GM19397 (cell line): ENCODE measurements at regions not wholly inside any gene's neighbourhood (a gene's known extent, or its start where the extent isn't known, plus 50 kb on each side); places are given as distances from the start of the nearest gene placed in this dataset.
A peak's percentile ranks its signal among the peaks of the same experiment; 100 is the strongest.

Experiments used
- ATAC-seq: cut with Tn5 transposase; IDR thresholded peaks from one replicate; pipeline ENCODE4 v1.9.1; 2021; ENCODE audit warnings: mild to moderate bottlenecking, moderate library complexity; ENCODE audit not compliant: unreplicated experiment

DNA sequence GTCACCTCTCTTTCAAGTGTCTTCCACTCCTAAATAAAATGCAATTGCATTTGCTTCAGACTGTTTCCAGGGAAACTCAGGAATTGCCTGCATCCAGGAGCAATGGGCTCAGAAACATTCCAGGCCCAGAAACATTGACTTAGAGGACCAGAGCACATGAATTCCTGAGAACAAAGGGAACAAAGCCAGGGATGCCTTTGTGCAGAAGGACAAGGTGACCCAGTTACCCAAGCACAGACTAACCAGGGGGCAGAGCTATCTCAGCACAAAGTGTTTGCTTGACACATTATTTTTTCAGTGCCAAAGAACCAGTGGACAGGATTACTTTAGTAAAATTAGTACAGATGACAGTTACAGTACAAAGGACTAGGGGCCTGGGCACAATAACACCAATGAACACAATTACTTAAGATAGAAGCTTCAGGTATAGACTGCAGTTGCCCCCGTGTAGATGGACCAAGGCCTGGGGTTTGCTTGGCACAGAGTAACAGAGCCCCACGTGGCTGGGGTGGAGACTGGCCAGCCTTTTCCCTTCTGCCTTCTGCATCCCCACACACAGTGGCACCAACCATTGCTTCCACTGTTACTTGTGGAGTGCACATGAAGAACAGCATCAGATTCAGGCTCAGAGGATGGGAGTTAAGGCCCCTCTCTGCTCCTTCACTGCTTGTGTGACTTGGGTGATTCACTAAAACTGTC is 500.8 kb downstream of the INSC start:
- ATAC-seq = no peak

DNA sequence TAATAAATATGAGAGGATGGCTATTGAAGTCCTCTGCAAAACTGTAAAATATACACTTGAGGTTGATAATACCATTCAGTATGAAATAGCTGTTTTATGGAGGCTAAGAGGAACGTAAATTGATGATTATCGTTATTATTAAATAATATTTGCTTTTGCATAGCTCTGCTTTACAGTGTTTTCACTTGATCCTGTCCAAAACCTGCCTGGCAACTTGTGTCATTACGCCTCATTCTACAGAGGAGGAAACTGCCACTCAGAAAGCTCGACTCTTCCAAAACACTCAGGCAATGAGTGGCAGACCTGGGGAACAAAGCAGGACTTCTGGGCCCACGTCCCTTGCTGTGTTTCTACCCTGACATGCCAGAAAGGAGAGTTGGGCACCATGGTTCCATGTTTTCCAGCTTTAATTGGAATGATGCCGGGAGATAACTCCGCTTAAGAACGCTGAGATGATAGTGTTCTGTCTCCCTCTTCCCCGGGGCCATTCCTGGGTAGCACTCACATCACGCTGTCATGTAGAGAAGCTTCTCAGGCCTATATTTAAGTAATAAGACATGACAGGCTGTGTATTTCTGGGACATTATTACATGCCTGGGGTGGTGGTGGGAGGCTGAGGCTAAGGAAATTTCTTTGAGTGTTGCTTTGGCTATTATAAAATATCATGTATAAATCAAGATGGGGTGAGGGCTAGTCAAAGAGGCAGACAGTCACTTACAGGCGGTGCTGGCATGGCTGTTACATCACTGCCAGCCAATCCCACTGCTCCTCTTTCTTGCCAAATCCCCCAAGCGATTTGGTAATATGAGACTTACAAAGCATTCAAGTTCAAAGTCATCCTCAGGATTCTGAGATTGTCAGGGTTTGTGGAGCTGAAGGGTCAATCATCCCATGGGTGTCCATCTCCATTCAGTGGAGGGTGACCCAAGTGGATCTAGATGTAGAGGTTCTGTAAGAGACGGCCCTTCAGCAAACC is 501.7 kb downstream of the INSC start:
- no peak for ATAC-seq

DNA sequence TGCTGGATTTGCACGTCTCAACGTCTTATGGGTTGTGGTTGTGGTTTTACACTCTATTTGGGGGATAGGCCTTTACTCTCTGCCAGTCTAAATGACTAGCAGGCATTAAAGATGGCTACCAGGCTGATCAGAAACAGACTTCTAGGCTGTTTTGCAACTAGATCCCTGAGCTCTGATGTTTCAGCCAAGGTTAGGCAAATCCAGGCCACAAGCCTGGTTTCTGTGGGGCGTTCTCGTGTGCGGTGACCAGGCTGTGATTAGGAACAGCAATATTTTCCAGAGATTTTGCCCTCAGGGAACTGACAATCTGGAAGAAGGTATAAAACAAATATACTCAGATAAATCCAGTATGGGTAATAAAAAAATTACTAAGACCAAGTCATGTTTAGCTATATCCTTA is 502.4 kb downstream of the INSC start:
- no peak for ATAC-seq

GRCh38 chr11:15618583-15619032 is 503.9 kb downstream of the INSC start:
- ATAC-seq = no peak

- ATAC-seq = no peak
These were observed 506.8 kb downstream of the INSC start for GRCh38 chr11:15621565-15621964.

GRCh38 chr11:15622231-15622890 is 507.6 kb downstream of the INSC start:
- ATAC-seq = no peak

DNA sequence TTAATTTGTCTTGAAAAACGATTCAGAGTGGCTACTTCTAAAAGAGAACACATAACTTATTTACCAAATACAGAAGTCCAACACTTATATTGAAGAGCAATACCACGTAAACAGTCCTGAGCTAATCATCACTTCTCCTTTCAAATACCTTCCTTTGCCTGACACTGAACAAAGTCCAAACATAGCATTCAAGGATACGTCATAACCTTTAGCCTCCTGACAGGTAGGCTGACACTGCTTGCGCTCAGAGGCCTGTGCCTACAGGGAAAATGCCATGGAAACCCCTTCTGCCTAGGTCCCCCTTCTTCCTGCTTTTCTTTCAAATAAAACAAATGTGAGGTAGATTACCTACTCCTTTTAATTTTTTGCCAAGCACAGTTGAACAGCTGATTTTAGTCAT is 510.0 kb downstream of the INSC start:
- no peak for ATAC-seq

- ATAC-seq = no peak
These were observed 511.0 kb downstream of the INSC start for GRCh38 chr11:15625691-15626090.

DNA sequence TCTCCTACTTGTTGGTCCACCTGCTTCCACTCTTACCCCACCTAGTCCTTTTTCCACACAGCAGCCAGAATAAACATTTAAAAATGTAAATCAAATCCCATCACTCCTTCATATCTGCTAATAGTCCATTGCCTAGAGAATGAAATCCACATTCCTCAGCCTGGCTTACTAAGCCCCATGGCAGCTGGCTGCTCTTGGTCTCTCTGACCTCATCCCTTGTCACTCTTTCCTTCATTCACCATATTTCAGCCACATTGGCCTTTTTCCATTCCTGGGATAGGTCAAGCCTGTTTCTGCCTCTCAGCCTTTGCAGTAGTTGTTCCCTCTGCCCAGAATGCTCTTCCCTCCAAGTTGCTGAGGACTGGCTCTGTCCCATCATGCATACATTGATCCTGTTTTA is 512.8 kb downstream of the INSC start:
- no peak for ATAC-seq

DNA sequence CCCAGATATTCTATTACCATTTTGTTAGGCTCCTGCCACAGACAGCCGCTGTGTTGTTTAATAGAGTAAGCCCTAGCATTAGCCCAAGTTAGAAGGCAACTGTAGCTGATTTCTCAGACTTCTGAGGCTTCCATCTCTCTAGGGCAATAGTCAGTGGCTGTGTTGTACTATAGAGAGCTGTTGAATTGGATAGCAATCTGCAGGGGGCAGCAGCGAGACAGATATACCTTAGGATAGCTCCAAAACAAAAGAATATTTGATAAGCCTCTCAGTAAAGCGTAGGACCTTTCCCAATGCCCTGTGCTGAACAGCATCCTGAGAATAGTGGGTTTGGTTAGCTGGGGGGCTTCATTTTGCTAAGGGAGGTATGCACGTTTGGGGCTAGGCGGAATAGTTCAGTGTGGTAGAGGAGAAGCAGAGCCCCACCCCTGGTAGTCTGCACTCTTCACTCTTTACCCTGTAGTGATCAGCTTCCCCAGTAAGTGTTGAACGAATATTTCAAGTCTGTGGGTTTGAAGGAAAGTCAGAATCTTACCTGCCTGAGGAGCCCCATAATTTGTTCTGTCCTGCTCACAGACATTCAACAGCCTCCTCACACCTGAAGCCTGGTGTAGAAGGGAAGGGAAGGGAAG is 515.1 kb downstream of the INSC start:
- no peak for ATAC-seq

DNA sequence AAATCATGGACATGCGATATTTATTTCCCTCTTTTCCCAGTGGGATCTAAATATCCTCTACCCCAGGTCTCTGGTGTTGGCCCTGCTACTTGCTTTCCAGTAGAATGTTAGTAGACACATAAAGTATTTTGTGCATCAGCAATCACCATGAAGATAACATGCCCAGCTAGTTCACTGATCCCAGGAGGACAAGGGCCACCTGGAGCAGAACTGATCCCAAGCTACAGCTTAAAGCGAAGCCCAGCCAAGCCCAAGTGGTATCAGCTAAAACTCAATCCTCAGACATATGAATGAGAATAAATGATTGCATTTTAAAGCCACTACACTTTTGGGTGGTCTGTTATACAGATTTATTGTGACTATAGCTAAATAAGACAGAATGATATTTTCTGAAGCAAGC is 516.2 kb downstream of the INSC start:
- ATAC-seq = no peak

DNA sequence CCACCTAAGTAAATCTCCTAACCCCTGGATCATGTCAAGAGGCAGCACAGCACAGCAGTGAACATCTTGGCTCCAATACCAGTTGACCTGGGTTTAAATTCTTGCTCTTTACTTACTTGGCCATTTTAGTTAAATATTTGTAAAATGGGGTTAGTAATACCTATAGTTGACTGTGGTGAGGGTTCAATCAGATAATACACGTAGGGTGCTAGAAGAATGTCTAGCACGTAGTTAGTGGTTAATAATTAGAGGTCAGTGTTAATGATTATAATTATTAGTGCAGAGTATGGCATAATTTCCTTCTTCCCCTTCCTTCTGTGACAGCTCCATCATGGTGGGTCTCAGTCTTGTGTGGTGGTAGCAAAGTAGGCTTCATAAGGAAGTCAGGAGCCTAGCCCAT is 520.8 kb downstream of the INSC start:
- no peak for ATAC-seq

GRCh38 chr11:15636521-15637089 is 521.9 kb downstream of the INSC start:
- ATAC-seq = no peak

DNA sequence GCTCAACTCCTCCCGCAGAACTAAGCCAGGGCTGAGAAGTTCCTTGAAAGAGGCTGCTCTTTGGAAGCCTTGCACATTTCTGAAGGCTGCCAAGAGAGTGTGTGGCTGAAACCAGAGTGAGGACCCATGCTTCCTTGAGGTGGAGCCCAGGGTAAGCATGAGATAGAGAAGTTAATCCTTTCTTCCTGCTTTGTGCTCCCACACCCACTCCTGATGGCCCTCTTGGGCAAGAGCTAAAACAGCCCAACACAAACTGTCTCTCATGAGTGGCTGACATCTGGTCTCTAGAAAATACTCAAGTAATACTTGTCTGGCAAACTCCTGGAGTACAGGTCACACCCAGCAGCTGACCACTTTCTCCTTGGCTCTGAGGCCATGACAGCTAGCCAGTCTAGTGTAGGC is 523.7 kb downstream of the INSC start:
- ATAC-seq = no peak

- no peak for ATAC-seq
These were observed 525.6 kb downstream of the INSC start for GRCh38 chr11:15640318-15640717.

GRCh38 chr11:15641271-15642045 is 526.7 kb downstream of the INSC start:
- ATAC-seq = no peak

DNA sequence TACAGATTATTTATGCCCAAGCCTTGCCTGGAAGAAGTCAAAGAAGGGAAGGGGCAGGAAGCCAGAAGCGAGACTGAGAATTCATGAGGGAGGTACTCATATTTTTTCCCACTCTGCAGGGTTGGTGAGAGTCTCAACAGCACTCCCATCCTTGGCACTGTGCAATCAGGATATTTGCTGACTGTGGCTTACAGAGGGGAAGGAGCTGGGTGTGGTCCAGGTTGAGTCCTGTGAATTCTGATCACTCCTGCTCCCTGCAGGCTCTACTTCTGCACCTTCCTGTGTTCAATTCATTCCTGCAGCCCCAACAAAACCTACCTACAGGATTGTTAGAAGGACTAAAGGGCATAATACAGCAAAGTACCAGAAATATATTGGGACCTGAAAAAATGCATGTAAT is 530.5 kb downstream of the INSC start:
- ATAC-seq = no peak

DNA sequence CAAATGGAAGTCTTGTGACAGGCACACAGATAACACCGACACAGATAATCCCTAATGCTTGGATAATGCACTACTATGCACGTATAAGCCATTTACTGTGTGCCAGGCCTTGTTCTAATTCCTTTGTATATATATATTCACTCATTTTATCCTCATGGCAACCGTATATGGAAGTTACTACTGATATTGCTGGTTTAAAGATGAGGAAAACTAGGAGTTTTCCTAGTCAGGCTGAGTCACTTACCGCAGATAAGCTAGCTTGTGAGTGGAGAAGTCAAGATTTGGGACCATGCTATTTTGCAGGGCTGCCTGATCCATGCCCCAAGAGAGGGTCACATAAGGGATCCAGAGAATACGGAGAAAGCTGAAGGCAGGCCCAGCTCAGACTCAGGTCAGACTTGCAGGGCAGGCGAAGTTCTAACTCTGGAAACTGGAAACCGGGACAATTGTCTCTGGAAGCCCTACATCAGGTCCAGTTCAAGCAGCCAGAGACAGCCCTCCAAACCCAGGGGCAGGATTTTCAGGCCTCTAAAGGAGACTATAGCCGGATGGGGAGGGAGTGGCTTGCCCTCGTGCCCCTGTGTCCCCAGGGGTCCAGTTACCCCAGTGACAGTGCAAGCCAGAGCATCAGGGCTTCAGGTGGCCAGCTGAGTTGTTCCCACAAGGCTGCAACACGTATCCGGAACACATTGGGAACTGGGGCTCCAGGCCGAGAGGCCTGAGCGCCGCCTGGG is 534.8 kb downstream of the INSC start:
- ATAC-seq = peak; percentile 13
